Left lung (tissue), 4 donors: ENCODE measurements at regions not wholly inside any gene's neighbourhood (a gene's known extent, or its start where the extent isn't known, plus 50 kb on each side); places are given as distances from the start of the nearest gene placed in this dataset.

Experiments
- ATAC-seq: fragments of 200-7000 bp; cut with Tn5 transposase; one replicate; pipeline ENCODE4 v1.9.1; 2020; ENCODE audit warnings: moderate library complexity
- DNase-seq, 4 donors: peaks; one replicate each; pipeline ENCODE4 v3.0.0-alpha.2; 2013 to 2020
- H3K27ac ChIP-seq, 2 donors: fragments of 200-600 bp; sonication (generic) in 1 of 2; one replicate each; pipeline versions ENCODE4 v1.5.0 to v1.8.0; 2020 to 2021
- H3K27me3 ChIP-seq, 2 donors: fragments of 200-600 bp; sonication (generic) in 1 of 2; one replicate each; pipeline versions ENCODE4 v1.5.0 to v1.8.0; 2020 to 2021
- H3K36me3 ChIP-seq, 2 donors: fragments of 200-600 bp; sonication (generic) in 1 of 2; one replicate each; pipeline versions ENCODE4 v1.5.0 to v1.8.0; 2020 to 2021
- H3K4me1 ChIP-seq, 2 donors: fragments of 200-600 bp; one replicate each; pipeline ENCODE4 v1.8.0; 2021
- H3K4me3 ChIP-seq, 2 donors: fragments of 200-600 bp; sonication (generic) in 1 of 2; one replicate each; pipeline versions ENCODE4 v1.5.0 to v1.8.0; 2020 to 2021; ENCODE audit warnings: mild to moderate bottlenecking in 1 of 2
- H3K9me3 ChIP-seq, 2 donors: fragments of 200-600 bp; sonication (generic) in 1 of 2; one replicate each; pipeline versions ENCODE4 v1.5.0 to v1.8.0; 2020 to 2021
- CTCF ChIP-seq, 2 donors: fragments of 200-600 bp; sonication (generic) in 1 of 2; IDR thresholded peaks; one replicate each; pipeline versions ENCODE4 v1.5.0 to v1.8.0; 2021; ENCODE audit warnings: antibody characterized with exemption in 2 of 2
- intact Hi-C, 2 donors: fragments of 100-400 bp; cut with DNase I; formaldehyde crosslinking; loops; one replicate each; pipeline versions ENCODE4 v1.11.2 to v1.14.2; 2022
- donor health status: DM: no; HTN: yes; CAD: no.
- donor health status: DM: no; HTN: no; CAD: no.

- intact Hi-C loops = no loop called here
- no peak for ATAC-seq
- H3K27me3 ChIP-seq = no peaks in the 10 kb centered on the region
- no peak for DNase-seq
- no peak overlapping the region for H3K27ac ChIP-seq
- H3K4me1 ChIP-seq = no peaks in the 10 kb centered on the region
- no peak for TF ChIP-seq CTCF (IDR thresholded peaks at IDR 0.05)
- no peak overlapping the region for H3K4me3 ChIP-seq
- H3K9me3 ChIP-seq = no peaks in the 10 kb centered on the region
- H3K36me3 ChIP-seq = no peaks in the 10 kb centered on the region
Observed at GRCh38 chr18:3342628-3343027, 80.7 kb downstream of the MYL12B start.

- no peak overlapping the region for H3K27ac ChIP-seq
- H3K4me1 ChIP-seq = no peaks in the 10 kb centered on the region
- TF ChIP-seq CTCF (IDR thresholded peaks at IDR 0.05) = no peak
- H3K9me3 ChIP-seq = no peaks in the 10 kb centered on the region
- intact Hi-C loops = no loop called here
- DNase-seq (no peak), ATAC-seq (no peak)
- no peaks in the 10 kb centered on the region for H3K36me3 ChIP-seq
- no peaks in the 10 kb centered on the region for H3K27me3 ChIP-seq
- no peak overlapping the region for H3K4me3 ChIP-seq
Observed at GRCh38 chr18:3345452-3345851, 83.5 kb downstream of the MYL12B start.

- Histone ChIP-seq H3K36me3 (no peaks in the 10 kb centered on the region), H3K4me3 (no peak overlapping the region), H3K4me1 (no peaks in the 10 kb centered on the region), H3K9me3 (no peaks in the 10 kb centered on the region), H3K27me3 (no peaks in the 10 kb centered on the region), H3K27ac (no peak overlapping the region)
- intact Hi-C loops = no loop called here
- no peak for TF ChIP-seq CTCF (IDR thresholded peaks at IDR 0.05)
- no peak for ATAC-seq
- no peak for DNase-seq
Observed at GRCh38 chr18:3345885-3346284, 84.0 kb downstream of the MYL12B start.

GRCh38 chr18:3346487-3346886 is 84.6 kb downstream of the MYL12B start:
- no peaks in the 10 kb centered on the region for H3K36me3 ChIP-seq
- H3K27me3 ChIP-seq = no peaks in the 10 kb centered on the region
- ATAC-seq = no peak
- no peak overlapping the region for H3K27ac ChIP-seq
- H3K4me1 ChIP-seq = no peaks in the 10 kb centered on the region
- DNase-seq = no peak
- TF ChIP-seq CTCF (IDR thresholded peaks at IDR 0.05) = no peak
- no peak overlapping the region for H3K4me3 ChIP-seq
- intact Hi-C loops = no loop called here
- H3K9me3 ChIP-seq = no peaks in the 10 kb centered on the region

GRCh38 chr18:3347286-3347803 is 85.4 kb downstream of the MYL12B start:
- Histone ChIP-seq H3K4me1 (no peaks in the 10 kb centered on the region), H3K27ac (no peak overlapping the region), H3K9me3 (no peaks in the 10 kb centered on the region), H3K36me3 (no peaks in the 10 kb centered on the region), H3K27me3 (no peaks in the 10 kb centered on the region), H3K4me3 (no peak overlapping the region)
- intact Hi-C loops = no loop called here
- TF ChIP-seq CTCF (IDR thresholded peaks at IDR 0.05) = no peak
- ATAC-seq = no peak
- DNase-seq = no peak
